Muscle layer of colon (tissue), 2 donors: ENCODE measurements at regions not wholly inside any gene's neighbourhood (a gene's known extent, or its start where the extent isn't known, plus 50 kb on each side); places are given as distances from the start of the nearest gene placed in this dataset.
"Not testable (repeated sequence)": the region's sequence is repeated elsewhere in the genome, so short reads cannot be mapped to it uniquely, and the experiment has no call there.

ENCODE experiments used
- H3K27ac ChIP-seq: one replicate; pipeline ENCODE4 v1.7.0; 2013; ENCODE audit warnings: low read depth, mild to moderate bottlenecking, low read length, moderate library complexity
- H3K27me3 ChIP-seq, 2 donors: one replicate each; pipeline ENCODE4 v1.7.0; 2013; ENCODE audit warnings: low read length in 2 of 2, mild to moderate bottlenecking in 2 of 2; ENCODE audit not compliant: insufficient read depth in 2 of 2, control insufficient read depth in 1 of 2
- H3K36me3 ChIP-seq: one replicate; pipeline ENCODE4 v1.7.0; 2013; ENCODE audit warnings: mild to moderate bottlenecking, low read length; ENCODE audit not compliant: insufficient read depth
- H3K4me1 ChIP-seq: one replicate; pipeline ENCODE4 v1.7.0; 2013; ENCODE audit warnings: mild to moderate bottlenecking, low read length; ENCODE audit not compliant: insufficient read depth
- H3K4me3 ChIP-seq, 2 donors: one replicate each; pipeline ENCODE4 v1.7.0; 2013; ENCODE audit warnings: low read length in 2 of 2, low read depth in 1 of 2, mild to moderate bottlenecking in 1 of 2, moderate library complexity in 1 of 2
- H3K9ac ChIP-seq: one replicate; pipeline ENCODE4 v1.7.0; 2013; ENCODE audit warnings: low read length
- H3K9me3 ChIP-seq: one replicate; pipeline ENCODE4 v1.7.0; 2013; ENCODE audit warnings: mild to moderate bottlenecking, low read length
- donor health status: abdominal sarcoma.
- donor health status: Adenocarcinoma of cecum.

- H3K9me3 ChIP-seq = no peaks in the 10 kb centered on the region
- H3K27ac ChIP-seq = no peak overlapping the region
- H3K27me3 ChIP-seq = no peaks in the 10 kb centered on the region
- H3K4me3 ChIP-seq = no peak overlapping the region
- H3K4me1 ChIP-seq = peaks cover 17% of the 10 kb centered on the region
- no peak overlapping the region for H3K9ac ChIP-seq
- H3K36me3 ChIP-seq = no peaks in the 10 kb centered on the region
These were observed 541.3 kb downstream of the NTRK3 start for GRCh38 chr15:87715252-87715651.

- Histone ChIP-seq H3K4me1 (peaks cover 23% of the 10 kb centered on the region), H3K9ac (no peak overlapping the region), H3K9me3 (no peaks in the 10 kb centered on the region), H3K27ac (no peak overlapping the region), H3K27me3 (no peaks in the 10 kb centered on the region), H3K4me3 (no peak overlapping the region), H3K36me3 (no peaks in the 10 kb centered on the region)
These were observed 543.1 kb downstream of the NTRK3 start for GRCh38 chr15:87713475-87713879.

GRCh38 chr15:87712211-87712610 is 544.3 kb downstream of the NTRK3 start:
- Histone ChIP-seq H3K27ac (no peak overlapping the region), H3K4me1 (peaks cover 23% of the 10 kb centered on the region), H3K4me3 (no peak overlapping the region), H3K9me3 (no peaks in the 10 kb centered on the region), H3K36me3 (no peaks in the 10 kb centered on the region), H3K27me3 (no peaks in the 10 kb centered on the region), H3K9ac (no peak overlapping the region)

GRCh38 chr15:87711026-87711425 is 545.5 kb downstream of the NTRK3 start:
- Histone ChIP-seq H3K4me1 (peaks cover 23% of the 10 kb centered on the region), H3K36me3 (no peaks in the 10 kb centered on the region), H3K4me3 (no peak overlapping the region), H3K9me3 (no peaks in the 10 kb centered on the region), H3K27me3 (no peaks in the 10 kb centered on the region), H3K27ac (no peak overlapping the region), H3K9ac (no peak overlapping the region)

- no peak overlapping the region for H3K4me3 ChIP-seq
- no peaks in the 10 kb centered on the region for H3K9me3 ChIP-seq
- H3K27ac ChIP-seq = no peak overlapping the region
- peaks cover 23% of the 10 kb centered on the region for H3K4me1 ChIP-seq
- H3K9ac ChIP-seq = no peak overlapping the region
- H3K36me3 ChIP-seq = no peaks in the 10 kb centered on the region
- no peaks in the 10 kb centered on the region for H3K27me3 ChIP-seq
These were observed 546.1 kb downstream of the NTRK3 start for GRCh38 chr15:87710406-87710805.

GRCh38 chr15:87707566-87708130 is 548.9 kb downstream of the NTRK3 start:
- Histone ChIP-seq H3K9ac (no peak overlapping the region), H3K27ac (no peak overlapping the region), H3K4me3 (no peak overlapping the region), H3K27me3 (no peaks in the 10 kb centered on the region), H3K36me3 (no peaks in the 10 kb centered on the region), H3K9me3 (no peaks in the 10 kb centered on the region), H3K4me1 (peaks cover 17% of the 10 kb centered on the region)

GRCh38 chr15:87707071-87707470 is 549.5 kb downstream of the NTRK3 start:
- Histone ChIP-seq H3K27me3 (no peaks in the 10 kb centered on the region), H3K9me3 (no peaks in the 10 kb centered on the region), H3K4me3 (no peak overlapping the region), H3K4me1 (peaks cover 17% of the 10 kb centered on the region), H3K9ac (no peak overlapping the region), H3K27ac (no peak overlapping the region), H3K36me3 (no peaks in the 10 kb centered on the region)

- Histone ChIP-seq H3K4me3 (no peak overlapping the region), H3K4me1 (peaks cover 14% of the 10 kb centered on the region), H3K27me3 (no peaks in the 10 kb centered on the region), H3K9me3 (no peaks in the 10 kb centered on the region), H3K36me3 (no peaks in the 10 kb centered on the region), H3K9ac (no peak overlapping the region), H3K27ac (no peak overlapping the region)
These were observed 550.5 kb downstream of the NTRK3 start for GRCh38 chr15:87706001-87706400.

GRCh38 chr15:87704276-87704675 is 552.3 kb downstream of the NTRK3 start:
- no peak overlapping the region for H3K9ac ChIP-seq
- no peaks in the 10 kb centered on the region for H3K36me3 ChIP-seq
- H3K27me3 ChIP-seq = no peaks in the 10 kb centered on the region
- H3K4me1 ChIP-seq = no peaks in the 10 kb centered on the region
- H3K4me3 ChIP-seq = no peak overlapping the region
- H3K9me3 ChIP-seq = no peaks in the 10 kb centered on the region
- no peak overlapping the region for H3K27ac ChIP-seq

GRCh38 chr15:87703327-87704111 is 553.0 kb downstream of the NTRK3 start:
- no peaks in the 10 kb centered on the region for H3K27me3 ChIP-seq
- H3K36me3 ChIP-seq = no peaks in the 10 kb centered on the region
- no peak overlapping the region for H3K27ac ChIP-seq
- no peak overlapping the region for H3K9ac ChIP-seq
- H3K4me3 ChIP-seq = no peak overlapping the region
- H3K9me3 ChIP-seq = no peaks in the 10 kb centered on the region
- no peaks in the 10 kb centered on the region for H3K4me1 ChIP-seq

- Histone ChIP-seq H3K36me3 (no peaks in the 10 kb centered on the region), H3K4me3 (no peak overlapping the region), H3K27me3 (no peaks in the 10 kb centered on the region), H3K9ac (no peak overlapping the region), H3K4me1 (no peaks in the 10 kb centered on the region), H3K27ac (no peak overlapping the region), H3K9me3 (no peaks in the 10 kb centered on the region)
These were observed 554.3 kb downstream of the NTRK3 start for GRCh38 chr15:87702270-87702669.

- H3K27me3 ChIP-seq, H3K9ac ChIP-seq, H3K27ac ChIP-seq, H3K9me3 ChIP-seq, H3K4me1 ChIP-seq, H3K4me3 ChIP-seq, H3K36me3 ChIP-seq: not testable (repeated sequence)
These were observed 558.1 kb downstream of the NTRK3 start for GRCh38 chr15:87698467-87698866.
